ENCODE measurements at regions not wholly inside any gene's neighbourhood (a gene's known extent, or its start where the extent isn't known, plus 50 kb on each side); places are given as distances from the start of the nearest gene placed in this dataset.

GRCh38 chr12:116459916-116460663 is 99.1 kb upstream of the MAP1LC3B2 start:
- DNase-seq (ENCODE audit: low read depth): no peak
- no peak for TF ChIP-seq CTCF (IDR thresholded peaks at IDR 0.05; ENCODE audit: control insufficient read depth, insufficient read depth, low read depth, low read length, missing control alignments)
- H3K4me3 ChIP-seq (ENCODE audit: control insufficient read depth, low read depth, low read length): no peak overlapping the region

- DNase-seq (ENCODE audit: low read depth): no peak
- no peak overlapping the region for H3K4me3 ChIP-seq (ENCODE audit: control insufficient read depth, low read depth, low read length)
- no peak for TF ChIP-seq CTCF (IDR thresholded peaks at IDR 0.05; ENCODE audit: control insufficient read depth, insufficient read depth, low read depth, low read length, missing control alignments)
Observed at GRCh38 chr12:116461060-116461459, 98.1 kb upstream of the MAP1LC3B2 start.

- H3K4me3 ChIP-seq (ENCODE audit: control insufficient read depth, low read depth, low read length): no peak overlapping the region
- TF ChIP-seq CTCF (IDR thresholded peaks at IDR 0.05; ENCODE audit: control insufficient read depth, insufficient read depth, low read depth, low read length, missing control alignments): no peak
- DNase-seq (ENCODE audit: low read depth): no peak
Observed at GRCh38 chr12:116463366-116463765, 95.8 kb upstream of the MAP1LC3B2 start.

- TF ChIP-seq CTCF (IDR thresholded peaks at IDR 0.05; ENCODE audit: control insufficient read depth, insufficient read depth, low read depth, low read length, missing control alignments): no peak
- no peak for DNase-seq (ENCODE audit: low read depth)
- H3K4me3 ChIP-seq (ENCODE audit: control insufficient read depth, low read depth, low read length): no peak overlapping the region
Observed at GRCh38 chr12:116465407-116465806, 93.8 kb upstream of the MAP1LC3B2 start.

- no peak for TF ChIP-seq CTCF (IDR thresholded peaks at IDR 0.05; ENCODE audit: control insufficient read depth, insufficient read depth, low read depth, low read length, missing control alignments)
- no peak overlapping the region for H3K4me3 ChIP-seq (ENCODE audit: control insufficient read depth, low read depth, low read length)
- DNase-seq (ENCODE audit: low read depth): no peak
Observed at GRCh38 chr12:116465856-116466255, 93.3 kb upstream of the MAP1LC3B2 start.

- TF ChIP-seq CTCF (IDR thresholded peaks at IDR 0.05; ENCODE audit: control insufficient read depth, insufficient read depth, low read depth, low read length, missing control alignments): no peak
- H3K4me3 ChIP-seq (ENCODE audit: control insufficient read depth, low read depth, low read length): no peak overlapping the region
- no peak for DNase-seq (ENCODE audit: low read depth)
Observed at GRCh38 chr12:116466536-116466935, 92.6 kb upstream of the MAP1LC3B2 start.

Measured in AG09309 (cell line).